GM10248 (cell line): ENCODE measurements at regions not wholly inside any gene's neighbourhood (a gene's known extent, or its start where the extent isn't known, plus 50 kb on each side); places are given as distances from the start of the nearest gene placed in this dataset.

Experiments used
- CTCF ChIA-PET: fragments of 300-600 bp; sonication (Branson Sonifier 250); formaldehyde crosslinking; extraction: SDS; loops from one replicate; lab custom pipeline; 2021; ENCODE audit warnings: antibody characterized with exemption; lab: Yijun Ruan, JAX
- POLR2A ChIA-PET: fragments of 350-650 bp; sonication (Branson Sonifier 250); formaldehyde crosslinking; extraction: SDS; loops from one replicate; lab custom pipeline; 2020; ENCODE audit warnings: antibody characterized with exemption; lab: Yijun Ruan, JAX
- DNase-seq: peaks from one replicate; pipeline ENCODE4 v3.0.0; 2012; ENCODE audit errors: extremely low spot score
- CTCF ChIP-seq: IDR thresholded peaks from 2 replicates; pipeline ENCODE4 v1.5.1; 2012; ENCODE audit warnings: mild to moderate bottlenecking, low read depth; ENCODE audit errors: extremely low read depth, missing control alignments, control extremely low read depth

DNA sequence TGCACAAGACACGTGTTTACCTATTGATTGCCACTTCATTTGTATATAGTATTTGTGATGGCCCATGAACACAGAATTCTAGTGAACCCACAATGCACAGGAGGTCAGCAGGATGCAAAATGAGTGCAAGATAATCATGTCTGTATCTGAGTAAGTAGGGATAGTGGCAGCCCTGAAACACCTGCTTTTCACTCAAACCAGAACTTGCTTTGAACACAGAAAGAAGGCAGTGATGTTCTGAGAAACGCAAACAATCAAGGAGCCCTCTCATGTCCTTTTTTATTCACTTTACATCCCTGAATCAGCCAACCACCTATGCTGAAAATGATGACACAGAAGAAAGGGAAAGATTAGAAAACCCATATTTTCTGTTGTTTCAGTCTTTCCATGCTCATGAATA, 170.4 kb upstream of the AVPR1A start:
- ChIA-PET CTCF (no interaction called here), POLR2A (no interaction called here)
- no peak for DNase-seq
- TF ChIP-seq CTCF: no peak

DNA sequence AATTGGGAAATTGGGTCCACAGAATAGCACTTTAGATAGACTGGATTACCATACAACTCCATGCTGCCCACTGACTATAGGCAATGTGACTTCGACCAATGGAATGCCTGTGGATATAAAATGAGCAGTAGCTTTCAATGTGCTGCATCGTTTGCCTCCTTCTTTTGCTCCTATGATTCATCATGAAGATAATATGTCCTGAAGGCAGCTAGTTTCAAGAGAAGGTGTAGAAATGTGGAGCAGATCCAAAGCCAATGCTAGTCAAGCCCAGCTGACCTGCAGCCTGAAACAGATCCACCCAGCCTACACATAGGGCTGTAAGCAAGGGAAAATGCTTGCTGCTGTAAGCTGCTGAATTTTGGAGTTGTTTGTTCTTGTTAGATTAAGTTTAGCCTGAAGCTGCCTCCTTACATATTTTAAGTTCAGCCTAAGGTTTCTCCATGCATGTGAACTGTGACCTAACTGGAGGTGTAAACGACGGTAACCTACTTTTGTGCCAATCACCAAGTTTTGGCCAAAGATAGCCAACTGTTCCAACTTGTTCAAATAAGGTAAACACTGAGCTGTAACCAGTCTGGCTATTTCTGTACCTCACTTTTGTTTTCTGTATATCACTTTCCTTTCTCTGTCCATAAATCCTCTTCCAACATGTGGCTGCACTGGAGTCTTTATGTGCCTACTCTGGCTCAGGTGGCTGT, 169.1 kb upstream of the AVPR1A start:
- no peak for TF ChIP-seq CTCF
- ChIA-PET CTCF (interaction anchor here (0.8 to 1.4 kb wide), 2 partner anchors 9 to 12 kb away, joined by 3 read pairs; no protein-coding TSS in a partner anchor), POLR2A (no interaction called here)
- DNase-seq: no peak

- POLR2A ChIA-PET: no interaction called here
- CTCF ChIA-PET: interaction anchor here (0.8 to 1.4 kb wide), 2 partner anchors 10 to 13 kb away, joined by 3 read pairs; no protein-coding TSS in a partner anchor
- no peak for TF ChIP-seq CTCF
- no peak for DNase-seq
Measured at GRCh38 chr12:63319386-63319785, 168.4 kb upstream of the AVPR1A start.

DNA sequence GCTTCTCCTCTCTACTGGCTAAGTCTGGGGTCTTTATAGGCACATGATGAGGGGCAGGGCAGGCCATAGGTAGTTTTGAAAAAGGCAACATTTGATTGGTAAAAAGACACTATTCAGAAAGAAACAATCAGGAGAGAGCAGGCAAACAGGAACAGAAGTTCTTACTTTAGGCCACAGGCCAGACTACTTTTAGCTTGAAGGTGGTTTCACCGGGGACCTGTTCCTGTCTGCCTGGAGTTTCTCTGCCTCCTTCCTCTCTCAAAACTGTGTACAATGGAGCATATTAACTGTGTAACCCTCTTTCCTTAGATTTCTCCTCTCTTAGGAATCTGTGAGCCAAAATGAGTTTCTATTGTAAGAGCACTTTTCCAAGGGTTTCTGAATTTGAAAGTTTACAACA, 167.9 kb upstream of the AVPR1A start:
- no peak for TF ChIP-seq CTCF
- ChIA-PET CTCF (interaction anchor here (0.6 kb wide), 1 partner anchor 11 kb away, joined by 3 read pairs; no protein-coding TSS in a partner anchor), POLR2A (no interaction called here)
- no peak for DNase-seq

- ChIA-PET CTCF (no interaction called here), POLR2A (no interaction called here)
- no peak for TF ChIP-seq CTCF
- no peak for DNase-seq
Measured at GRCh38 chr12:63318313-63318712, 167.3 kb upstream of the AVPR1A start.

DNA sequence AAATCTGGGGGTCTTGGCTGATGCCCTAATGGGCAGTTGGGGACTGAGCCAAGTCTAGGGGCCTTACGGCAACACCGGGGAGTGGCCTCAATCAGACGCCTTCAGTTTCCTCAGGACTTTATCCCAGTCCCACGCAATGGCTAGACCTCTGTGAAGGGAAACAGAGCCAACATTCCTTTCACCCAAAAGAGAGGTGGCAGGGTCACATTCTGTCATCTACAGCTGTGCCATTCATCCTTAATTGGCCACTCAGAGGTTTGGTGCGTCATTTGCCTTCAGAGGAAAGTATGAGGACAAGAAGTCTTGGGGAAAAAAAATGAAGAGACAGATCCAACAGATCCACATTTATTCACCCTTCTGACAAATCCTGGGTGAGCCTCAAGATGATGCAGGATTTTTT, 166.9 kb upstream of the AVPR1A start:
- ChIA-PET POLR2A (no interaction called here), CTCF (no interaction called here)
- DNase-seq: no peak
- no peak for TF ChIP-seq CTCF
